ENCODE measurements at regions not wholly inside any gene's neighbourhood (a gene's known extent, or its start where the extent isn't known, plus 50 kb on each side); places are given as distances from the start of the nearest gene placed in this dataset.

DNA sequence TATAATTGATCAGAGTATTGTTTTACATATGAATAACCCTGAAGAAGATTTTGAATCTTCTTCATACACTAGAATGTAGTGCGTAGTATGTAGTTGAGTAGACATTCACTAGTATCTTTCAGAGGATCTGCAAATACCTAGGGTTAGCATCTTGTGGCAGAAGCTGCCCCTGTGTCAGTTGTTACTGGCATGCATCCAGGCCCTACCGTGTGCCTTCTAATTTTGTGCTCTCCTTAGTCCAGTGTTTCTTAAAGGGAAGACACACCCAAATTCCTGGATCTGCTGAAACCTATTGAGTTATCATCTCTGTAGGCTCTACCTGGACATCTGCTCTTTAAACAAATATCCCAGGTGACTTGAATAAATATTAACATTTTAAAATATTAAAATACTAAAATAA, 99.7 kb upstream of the SERTAD2 start:
- H3K9me3 ChIP-seq (ENCODE audit: insufficient read depth, low read length, severe bottlenecking): no peaks in the 10 kb centered on the region
- no peaks in the 10 kb centered on the region for H3K36me3 ChIP-seq (ENCODE audit: insufficient read depth, low read length)
- H3K4me3 ChIP-seq (ENCODE audit: low read depth in 1 of 2, low read length in 2 of 2): no peak overlapping the region
- H2AFZ ChIP-seq (ENCODE audit: low read depth, low read length): no peak overlapping the region
- H4K20me1 ChIP-seq (ENCODE audit: insufficient read depth, low read length): no peaks in the 10 kb centered on the region
- no peak overlapping the region for H3K4me2 ChIP-seq (ENCODE audit: insufficient read depth, low read length)
- H3K27me3 ChIP-seq (ENCODE audit: insufficient read depth, low read length, poor library complexity): peaks cover 11% of the 10 kb centered on the region
- no peak overlapping the region for H3K27ac ChIP-seq (ENCODE audit: low read length)
- no peak for ATAC-seq (ENCODE audit: insufficient read depth, low read depth)
- TF ChIP-seq, protein P1, sequence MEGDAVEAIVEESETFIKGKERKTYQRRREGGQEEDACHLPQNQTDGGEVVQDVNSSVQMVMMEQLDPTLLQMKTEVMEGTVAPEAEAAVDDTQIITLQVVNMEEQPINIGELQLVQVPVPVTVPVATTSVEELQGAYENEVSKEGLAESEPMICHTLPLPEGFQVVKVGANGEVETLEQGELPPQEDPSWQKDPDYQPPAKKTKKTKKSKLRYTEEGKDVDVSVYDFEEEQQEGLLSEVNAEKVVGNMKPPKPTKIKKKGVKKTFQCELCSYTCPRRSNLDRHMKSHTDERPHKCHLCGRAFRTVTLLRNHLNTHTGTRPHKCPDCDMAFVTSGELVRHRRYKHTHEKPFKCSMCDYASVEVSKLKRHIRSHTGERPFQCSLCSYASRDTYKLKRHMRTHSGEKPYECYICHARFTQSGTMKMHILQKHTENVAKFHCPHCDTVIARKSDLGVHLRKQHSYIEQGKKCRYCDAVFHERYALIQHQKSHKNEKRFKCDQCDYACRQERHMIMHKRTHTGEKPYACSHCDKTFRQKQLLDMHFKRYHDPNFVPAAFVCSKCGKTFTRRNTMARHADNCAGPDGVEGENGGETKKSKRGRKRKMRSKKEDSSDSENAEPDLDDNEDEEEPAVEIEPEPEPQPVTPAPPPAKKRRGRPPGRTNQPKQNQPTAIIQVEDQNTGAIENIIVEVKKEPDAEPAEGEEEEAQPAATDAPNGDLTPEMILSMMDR (IDR thresholded peaks at IDR 0.05; ENCODE audit: borderline replicate concordance, extremely low read depth, low read length, poor library complexity, severe bottlenecking): no peak
- TF ChIP-seq EZH2 (IDR thresholded peaks at IDR 0.05; ENCODE audit: borderline replicate concordance, low read depth, low read length, severe bottlenecking): no peak
- H3K79me2 ChIP-seq (ENCODE audit: insufficient read depth, low read length): no peaks in the 10 kb centered on the region
- peaks cover 24% of the 10 kb centered on the region for H3K4me1 ChIP-seq (ENCODE audit: insufficient read depth, low read length)
- no peak overlapping the region for H3K9ac ChIP-seq (ENCODE audit: low read depth, low read length)
- DNase-seq: no peak

DNA sequence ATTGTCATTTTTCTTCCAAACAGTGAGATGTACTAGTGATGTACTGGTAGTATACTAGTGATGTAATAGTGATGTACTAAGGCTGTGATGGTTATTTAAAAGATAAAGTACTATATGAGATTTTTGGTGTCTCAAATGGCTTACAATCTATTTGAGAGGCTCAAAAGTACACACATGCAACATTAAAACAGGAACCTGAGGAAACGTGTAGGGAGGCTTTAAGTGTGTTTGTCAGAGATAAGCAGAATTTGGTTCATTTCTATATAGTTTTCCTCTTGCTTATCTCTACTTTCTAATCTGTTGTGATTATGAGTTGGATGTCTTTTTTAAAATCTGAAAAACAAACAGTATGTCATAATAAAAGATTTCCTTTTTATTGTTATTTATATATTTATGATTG, 100.9 kb upstream of the SERTAD2 start:
- Histone ChIP-seq H3K4me1 (ENCODE audit: insufficient read depth, low read length) (peaks cover 20% of the 10 kb centered on the region), H3K27ac (ENCODE audit: low read length) (no peak overlapping the region), H4K20me1 (ENCODE audit: insufficient read depth, low read length) (no peaks in the 10 kb centered on the region), H3K79me2 (ENCODE audit: insufficient read depth, low read length) (no peaks in the 10 kb centered on the region), H3K36me3 (ENCODE audit: insufficient read depth, low read length) (no peaks in the 10 kb centered on the region), H2AFZ (ENCODE audit: low read depth, low read length) (no peak overlapping the region), H3K27me3 (ENCODE audit: insufficient read depth, low read length, poor library complexity) (peaks cover 11% of the 10 kb centered on the region), H3K4me3 (ENCODE audit: low read depth in 1 of 2, low read length in 2 of 2) (no peak overlapping the region), H3K9me3 (ENCODE audit: insufficient read depth, low read length, severe bottlenecking) (no peaks in the 10 kb centered on the region), H3K9ac (ENCODE audit: low read depth, low read length) (no peak overlapping the region), H3K4me2 (ENCODE audit: insufficient read depth, low read length) (no peak overlapping the region)
- ATAC-seq (ENCODE audit: insufficient read depth, low read depth) (no peak), DNase-seq (no peak)
- TF ChIP-seq, protein P1 (IDR thresholded peaks at IDR 0.05; ENCODE audit: borderline replicate concordance, extremely low read depth, low read length, poor library complexity, severe bottlenecking): no peak
- TF ChIP-seq EZH2 (IDR thresholded peaks at IDR 0.05; ENCODE audit: borderline replicate concordance, low read depth, low read length, severe bottlenecking): no peak

DNA sequence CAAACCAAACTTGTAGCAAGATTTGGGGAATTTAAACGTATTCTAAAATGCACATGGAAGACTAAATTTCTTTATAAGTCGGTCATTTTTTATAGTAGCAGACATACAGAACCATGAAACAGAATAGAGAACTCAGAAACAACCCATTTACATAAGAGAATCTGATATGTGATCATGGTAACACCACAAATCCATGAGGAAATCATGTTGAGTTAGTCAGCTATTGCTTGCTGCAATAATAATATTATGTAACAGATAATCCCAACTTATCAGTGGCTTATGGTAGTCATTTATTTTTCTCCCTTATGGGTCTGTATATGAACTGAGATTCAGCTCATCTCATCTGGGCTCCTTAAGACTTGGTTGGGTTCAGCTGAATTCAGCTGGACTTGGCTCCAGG, 103.4 kb upstream of the SERTAD2 start:
- DNase-seq (no peak), ATAC-seq (ENCODE audit: insufficient read depth, low read depth) (no peak)
- Histone ChIP-seq H3K4me1 (ENCODE audit: insufficient read depth, low read length) (peaks cover 7% of the 10 kb centered on the region), H3K36me3 (ENCODE audit: insufficient read depth, low read length) (no peaks in the 10 kb centered on the region), H3K4me2 (ENCODE audit: insufficient read depth, low read length) (no peak overlapping the region), H2AFZ (ENCODE audit: low read depth, low read length) (no peak overlapping the region), H3K9ac (ENCODE audit: low read depth, low read length) (no peak overlapping the region), H3K27ac (ENCODE audit: low read length) (no peak overlapping the region), H3K27me3 (ENCODE audit: insufficient read depth, low read length, poor library complexity) (peaks cover 4% of the 10 kb centered on the region), H4K20me1 (ENCODE audit: insufficient read depth, low read length) (no peaks in the 10 kb centered on the region), H3K79me2 (ENCODE audit: insufficient read depth, low read length) (no peaks in the 10 kb centered on the region), H3K4me3 (ENCODE audit: low read depth in 1 of 2, low read length in 2 of 2) (no peak overlapping the region), H3K9me3 (ENCODE audit: insufficient read depth, low read length, severe bottlenecking) (no peaks in the 10 kb centered on the region)
- TF ChIP-seq, protein P1 (IDR thresholded peaks at IDR 0.05; ENCODE audit: borderline replicate concordance, extremely low read depth, low read length, poor library complexity, severe bottlenecking): no peak
- no peak for TF ChIP-seq EZH2 (IDR thresholded peaks at IDR 0.05; ENCODE audit: borderline replicate concordance, low read depth, low read length, severe bottlenecking)

DNA sequence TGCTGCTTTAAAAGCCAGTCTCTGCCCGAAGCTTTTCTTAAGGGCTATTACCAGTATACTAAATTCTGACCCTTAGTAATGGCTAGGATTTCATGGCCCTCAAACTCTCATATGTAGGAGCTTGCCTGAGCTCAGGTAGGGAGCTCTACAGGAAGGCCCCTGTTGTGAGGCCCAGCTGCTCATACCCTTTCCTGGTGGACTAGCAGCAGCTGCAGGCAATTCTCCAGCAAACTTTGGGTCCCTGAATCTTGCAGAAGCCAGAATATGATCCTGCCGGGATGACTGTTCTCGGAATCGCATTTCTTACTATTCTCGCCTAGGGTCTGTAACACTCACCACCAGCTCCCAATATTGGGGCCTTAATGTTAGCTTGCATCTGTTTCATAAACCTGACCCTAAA, 106.4 kb upstream of the SERTAD2 start:
- no peaks in the 10 kb centered on the region for H3K79me2 ChIP-seq (ENCODE audit: insufficient read depth, low read length)
- H3K27me3 ChIP-seq (ENCODE audit: insufficient read depth, low read length, poor library complexity): peaks cover 8% of the 10 kb centered on the region
- H3K4me1 ChIP-seq (ENCODE audit: insufficient read depth, low read length): no peaks in the 10 kb centered on the region
- no peak overlapping the region for H3K27ac ChIP-seq (ENCODE audit: low read length)
- no peak overlapping the region for H2AFZ ChIP-seq (ENCODE audit: low read depth, low read length)
- no peak overlapping the region for H3K9ac ChIP-seq (ENCODE audit: low read depth, low read length)
- H4K20me1 ChIP-seq (ENCODE audit: insufficient read depth, low read length): no peaks in the 10 kb centered on the region
- H3K36me3 ChIP-seq (ENCODE audit: insufficient read depth, low read length): no peaks in the 10 kb centered on the region
- H3K9me3 ChIP-seq (ENCODE audit: insufficient read depth, low read length, severe bottlenecking): no peaks in the 10 kb centered on the region
- ATAC-seq (ENCODE audit: insufficient read depth, low read depth) (no peak), DNase-seq (no peak)
- no peak overlapping the region for H3K4me2 ChIP-seq (ENCODE audit: insufficient read depth, low read length)
- TF ChIP-seq, protein P1 (IDR thresholded peaks at IDR 0.05; ENCODE audit: borderline replicate concordance, extremely low read depth, low read length, poor library complexity, severe bottlenecking): no peak
- no peak overlapping the region for H3K4me3 ChIP-seq (ENCODE audit: low read depth in 1 of 2, low read length in 2 of 2)

Data from DND-41 (cell line).